HG03108 (cell line): ENCODE measurements at regions not wholly inside any gene's neighbourhood (a gene's known extent, or its start where the extent isn't known, plus 50 kb on each side); places are given as distances from the start of the nearest gene placed in this dataset.
A peak's percentile ranks its signal among the peaks of the same experiment; 100 is the strongest.

Experiments used
- ATAC-seq: cut with Tn5 transposase; IDR thresholded peaks from one replicate; pipeline ENCODE4 v1.9.1; 2021; ENCODE audit warnings: moderate library complexity; ENCODE audit not compliant: unreplicated experiment

GRCh38 chr4:71269233-71269632 lies 69.6 kb upstream of the SLC4A4 start:
- ATAC-seq, result no peak

- ATAC-seq, result no peak
These were observed 67.9 kb upstream of the SLC4A4 start for GRCh38 chr4:71270901-71271300.

GRCh38 chr4:71272976-71273375 lies 65.8 kb upstream of the SLC4A4 start:
- no peak for ATAC-seq

- no peak for ATAC-seq
These were observed 63.8 kb upstream of the SLC4A4 start for GRCh38 chr4:71275004-71275403.

- peak; percentile 60 for ATAC-seq
These were observed 63.2 kb upstream of the SLC4A4 start for GRCh38 chr4:71275570-71275969.

GRCh38 chr4:71277353-71277752 lies 61.5 kb upstream of the SLC4A4 start:
- ATAC-seq, result no peak

- no peak for ATAC-seq
These were observed 55.1 kb upstream of the SLC4A4 start for GRCh38 chr4:71283642-71284257.

- no peak for ATAC-seq
These were observed 51.5 kb upstream of the SLC4A4 start for GRCh38 chr4:71287305-71287704.

GRCh38 chr4:71288875-71289274 lies 49.9 kb upstream of the SLC4A4 start:
- no peak for ATAC-seq
